Effector CD4-positive, alpha-beta T cell (primary cell): ENCODE measurements at regions not wholly inside any gene's neighbourhood (a gene's known extent, or its start where the extent isn't known, plus 50 kb on each side); places are given as distances from the start of the nearest gene placed in this dataset.
"Not testable (repeated sequence)": the region's sequence is repeated elsewhere in the genome, so short reads cannot be mapped to it uniquely, and the experiment has no call there.

Source experiments
- DNase-seq: peaks from one replicate; pipeline ENCODE4 v3.0.0-alpha.2; 2020

GRCh38 chr10:83522456-83522855 lies 616.9 kb upstream of the GHITM start:
- DNase-seq = no peak

- DNase-seq = no peak
These were observed 616.4 kb upstream of the GHITM start for GRCh38 chr10:83522881-83523386.

- DNase-seq = no peak
These were observed 611.4 kb upstream of the GHITM start for GRCh38 chr10:83527934-83528333.

GRCh38 chr10:83533290-83533689 lies 606.0 kb upstream of the GHITM start:
- no peak for DNase-seq

GRCh38 chr10:83536426-83536825 lies 602.9 kb upstream of the GHITM start:
- DNase-seq = no peak

- DNase-seq = no peak
These were observed 601.3 kb upstream of the GHITM start for GRCh38 chr10:83538047-83538446.

GRCh38 chr10:83539528-83540308 lies 599.6 kb upstream of the GHITM start:
- no peak for DNase-seq

- DNase-seq = no peak
These were observed 598.3 kb upstream of the GHITM start for GRCh38 chr10:83541046-83541445.

GRCh38 chr10:83542774-83543411 lies 596.4 kb upstream of the GHITM start:
- DNase-seq = no peak

GRCh38 chr10:83543691-83544462 lies 595.4 kb upstream of the GHITM start:
- DNase-seq = no peak

GRCh38 chr10:83545901-83546391 lies 593.4 kb upstream of the GHITM start:
- DNase-seq = no peak

- DNase-seq = not testable (repeated sequence)
These were observed 588.1 kb upstream of the GHITM start for GRCh38 chr10:83551190-83551589.

- DNase-seq = no peak
These were observed 585.9 kb upstream of the GHITM start for GRCh38 chr10:83553366-83553765.

GRCh38 chr10:83555264-83555663 lies 584.0 kb upstream of the GHITM start:
- no peak for DNase-seq

- DNase-seq = no peak
These were observed 576.9 kb upstream of the GHITM start for GRCh38 chr10:83562381-83562780.

GRCh38 chr10:83564889-83565588 lies 574.3 kb upstream of the GHITM start:
- DNase-seq = no peak

GRCh38 chr10:83572036-83572435 lies 567.3 kb upstream of the GHITM start:
- DNase-seq = no peak

- no peak for DNase-seq
These were observed 564.5 kb upstream of the GHITM start for GRCh38 chr10:83574770-83575169.

- DNase-seq = no peak
These were observed 561.9 kb upstream of the GHITM start for GRCh38 chr10:83577421-83577820.

GRCh38 chr10:83580373-83581012 lies 558.8 kb upstream of the GHITM start:
- no peak for DNase-seq

- no peak for DNase-seq
These were observed 556.8 kb upstream of the GHITM start for GRCh38 chr10:83582407-83583095.

- DNase-seq = no peak
These were observed 553.6 kb upstream of the GHITM start for GRCh38 chr10:83585686-83586085.
